ENCODE measurements at regions not wholly inside any gene's neighbourhood (a gene's known extent, or its start where the extent isn't known, plus 50 kb on each side); places are given as distances from the start of the nearest gene placed in this dataset.

- BruUV-seq (replicated peaks), result no TSS peak
- H3K9me3 ChIP-seq (ENCODE audit: low read length), result no peaks in the 10 kb centered on the region
- TF ChIP-seq CTCF (conservative IDR thresholded peaks at IDR 0.05; ENCODE audit: low read length) (no peak), EZH2phosphoT487 (IDR thresholded peaks at IDR 0.05; ENCODE audit: borderline replicate concordance, low read depth, low read length) (no peak)
- no peak for DNase-seq (ENCODE audit: low spot score)
- no peak overlapping the region for H3K27ac ChIP-seq (ENCODE audit: low read depth, low read length, poor library complexity, severe bottlenecking)
- no peak overlapping the region for H3K4me3 ChIP-seq (ENCODE audit: low read depth, low read length, poor library complexity, severe bottlenecking)
- no peaks in the 10 kb centered on the region for H3K36me3 ChIP-seq (ENCODE audit: insufficient read depth, low read length)
- H4K20me1 ChIP-seq (ENCODE audit: insufficient read depth, low read length), result no peaks in the 10 kb centered on the region
- no peaks in the 10 kb centered on the region for H3K9me2 ChIP-seq (ENCODE audit: insufficient read depth, low read length)
- H3K4me1 ChIP-seq (ENCODE audit: insufficient read depth, low read length, poor library complexity, severe bottlenecking), result no peaks in the 10 kb centered on the region
- no peak overlapping the region for H3K4me2 ChIP-seq (ENCODE audit: low read length)
- ChIA-PET POLR2A (interaction anchor here (0.7 to 1.0 kb wide), 2 partner anchors 31 to 438 kb away, joined by 3 to 4 read pairs; no protein-coding TSS in a partner anchor), CTCF (ENCODE audit: unreplicated experiment) (no interaction called here)
- intact Hi-C loops (cut with micrococcal nuclease; ENCODE audit: unreplicated experiment), result no loop called here
- no peak overlapping the region for H2AFZ ChIP-seq (ENCODE audit: low read length)
- H3K79me2 ChIP-seq (ENCODE audit: insufficient read depth, low read depth, low read length), result no peaks in the 10 kb centered on the region
Measured at GRCh38 chr3:110816008-110816407, 255.6 kb upstream of the NECTIN3 start.

- H3K4me1 ChIP-seq (ENCODE audit: insufficient read depth, low read length, poor library complexity, severe bottlenecking), result no peaks in the 10 kb centered on the region
- TF ChIP-seq EZH2phosphoT487 (IDR thresholded peaks at IDR 0.05; ENCODE audit: borderline replicate concordance, low read depth, low read length), result no peak
- no peak for TF ChIP-seq CTCF (conservative IDR thresholded peaks at IDR 0.05; ENCODE audit: low read length)
- intact Hi-C loops (cut with micrococcal nuclease; ENCODE audit: unreplicated experiment), result no loop called here
- no peak overlapping the region for H3K4me3 ChIP-seq (ENCODE audit: low read depth, low read length, poor library complexity, severe bottlenecking)
- no peaks in the 10 kb centered on the region for H3K79me2 ChIP-seq (ENCODE audit: insufficient read depth, low read depth, low read length)
- H3K27ac ChIP-seq (ENCODE audit: low read depth, low read length, poor library complexity, severe bottlenecking), result no peak overlapping the region
- no peak overlapping the region for H2AFZ ChIP-seq (ENCODE audit: low read length)
- no peaks in the 10 kb centered on the region for H4K20me1 ChIP-seq (ENCODE audit: insufficient read depth, low read length)
- H3K9me3 ChIP-seq (ENCODE audit: low read length), result no peaks in the 10 kb centered on the region
- H3K4me2 ChIP-seq (ENCODE audit: low read length), result no peak overlapping the region
- ChIA-PET POLR2A (no interaction called here), CTCF (ENCODE audit: unreplicated experiment) (no interaction called here)
- DNase-seq (ENCODE audit: low spot score), result no peak
- no TSS peak for BruUV-seq (replicated peaks)
- no peaks in the 10 kb centered on the region for H3K36me3 ChIP-seq (ENCODE audit: insufficient read depth, low read length)
- no peaks in the 10 kb centered on the region for H3K9me2 ChIP-seq (ENCODE audit: insufficient read depth, low read length)
Measured at GRCh38 chr3:110821586-110821985, 250.0 kb upstream of the NECTIN3 start.

GRCh38 chr3:110822971-110823370 lies 248.6 kb upstream of the NECTIN3 start:
- no peaks in the 10 kb centered on the region for H4K20me1 ChIP-seq (ENCODE audit: insufficient read depth, low read length)
- TF ChIP-seq CTCF (conservative IDR thresholded peaks at IDR 0.05; ENCODE audit: low read length), result no peak
- TF ChIP-seq EZH2phosphoT487 (IDR thresholded peaks at IDR 0.05; ENCODE audit: borderline replicate concordance, low read depth, low read length), result no peak
- intact Hi-C loops (cut with micrococcal nuclease; ENCODE audit: unreplicated experiment), result no loop called here
- ChIA-PET POLR2A (interaction anchor here (0.6 to 1.0 kb wide), 3 partner anchors 21 to 84 kb away, joined by 3 read pairs; no protein-coding TSS in a partner anchor), CTCF (ENCODE audit: unreplicated experiment) (no interaction called here)
- H3K36me3 ChIP-seq (ENCODE audit: insufficient read depth, low read length), result no peaks in the 10 kb centered on the region
- no peaks in the 10 kb centered on the region for H3K9me2 ChIP-seq (ENCODE audit: insufficient read depth, low read length)
- H3K4me1 ChIP-seq (ENCODE audit: insufficient read depth, low read length, poor library complexity, severe bottlenecking), result no peaks in the 10 kb centered on the region
- H3K9me3 ChIP-seq (ENCODE audit: low read length), result no peaks in the 10 kb centered on the region
- DNase-seq (ENCODE audit: low spot score), result no peak
- H3K4me3 ChIP-seq (ENCODE audit: low read depth, low read length, poor library complexity, severe bottlenecking), result no peak overlapping the region
- no peak overlapping the region for H2AFZ ChIP-seq (ENCODE audit: low read length)
- no peaks in the 10 kb centered on the region for H3K79me2 ChIP-seq (ENCODE audit: insufficient read depth, low read depth, low read length)
- no peak overlapping the region for H3K4me2 ChIP-seq (ENCODE audit: low read length)
- H3K27ac ChIP-seq (ENCODE audit: low read depth, low read length, poor library complexity, severe bottlenecking), result no peak overlapping the region
- BruUV-seq (replicated peaks), result no TSS peak
